Esophagus squamous epithelium (tissue), 5 donors: ENCODE measurements at regions not wholly inside any gene's neighbourhood (a gene's known extent, or its start where the extent isn't known, plus 50 kb on each side); places are given as distances from the start of the nearest gene placed in this dataset.

Experiments
- DNase-seq: peaks from one replicate; lab custom pipeline; 2025; lab: John Stamatoyannopoulos, UW
- H3K27ac ChIP-seq, 4 donors: fragments of 200-600 bp; sonication (generic); one replicate each; pipeline ENCODE4 v1.5.1; 2016 to 2019; ENCODE audit warnings: mild to moderate bottlenecking in 1 of 4
- H3K27me3 ChIP-seq, 4 donors: fragments of 200-600 bp; sonication (generic); 1 replicate in 3 of 4; 2 replicates in 1 of 4; pipeline versions ENCODE4 v1.5.1 to v1.6.0; 2017 to 2021; ENCODE audit warnings: antibody characterized with exemption in 1 of 4
- H3K36me3 ChIP-seq, 3 donors: fragments of 200-600 bp; sonication (generic); one replicate each; pipeline ENCODE4 v1.5.1; 2016 to 2019
- H3K4me1 ChIP-seq, 3 donors: fragments of 200-600 bp; sonication (generic); one replicate each; pipeline ENCODE4 v1.5.1; 2017 to 2019
- H3K4me3 ChIP-seq, 4 donors: fragments of 200-600 bp; sonication (generic); 1 replicate in 3 of 4; 2 replicates in 1 of 4; pipeline ENCODE4 v1.5.1; 2016 to 2019; ENCODE audit warnings: mild to moderate bottlenecking in 2 of 4, moderate library complexity in 1 of 4
- H3K9me3 ChIP-seq, 3 donors: fragments of 200-600 bp; sonication (generic); one replicate each; pipeline ENCODE4 v1.5.1; 2016 to 2019
- POLR2A ChIP-seq, 4 donors: fragments of 450-650 bp; IDR thresholded peaks; one replicate each; pipeline ENCODE4 v1.6.1; 2017; ENCODE audit warnings: antibody characterized with exemption in 4 of 4, mild to moderate bottlenecking in 4 of 4, moderate library complexity in 3 of 4
- WGBS, 2 donors: methylation state at CpG; one replicate each; pipeline ENCODE4 v1.1.5; 2018; 5-methylcytosine and 5-hydroxymethylcytosine counted together
- intact Hi-C: fragments of 100-400 bp; cut with DNase I; formaldehyde crosslinking; loops from one replicate; pipeline ENCODE4 v1.15.0; 2022
- TF ChIP-seq, protein P1 (sequence below), 6 experiments: fragments of 450-650 bp in 4 of 6; fragments of 200-600 bp in 2 of 6; sonication (generic) in 2 of 6; IDR thresholded peaks; one replicate each; pipeline ENCODE4 v1.5.1; 2016 to 2019; ENCODE audit warnings: antibody characterized with exemption in 6 of 6, mild to moderate bottlenecking in 4 of 6, moderate library complexity in 4 of 6
- donor health status: DM: yes; HTN: yes; CAD: no.

DNA sequence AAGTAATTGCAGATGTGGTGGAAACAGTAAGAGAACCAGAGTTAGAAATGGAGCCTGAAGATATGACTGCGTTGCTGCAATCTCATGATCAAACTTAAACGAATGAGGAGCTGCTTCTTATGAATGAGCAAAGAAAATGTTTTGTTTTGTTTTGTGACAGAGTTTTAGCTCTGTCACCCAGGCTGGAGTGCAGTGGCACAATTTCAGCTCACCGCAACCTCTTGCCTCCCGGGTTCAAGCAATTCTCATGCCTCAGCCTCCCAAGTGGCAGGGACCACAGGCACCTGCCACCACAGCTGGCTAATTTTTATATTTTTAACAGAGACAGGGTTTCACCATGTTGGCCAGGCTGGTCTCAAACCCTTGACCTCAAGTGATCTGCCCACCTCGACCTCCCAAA is 53.3 kb upstream of the NFASC start:
- DNase-seq: no peak
- Histone ChIP-seq H3K27me3 (peaks cover 0 to 31% (median 0%) of the 10 kb centered on the region in 4 donors), H3K9me3 (no peaks in the 10 kb centered on the region), H3K27ac (no peak overlapping the region), H3K4me3 (no peak overlapping the region), H3K36me3 (no peaks in the 10 kb centered on the region), H3K4me1 (peaks cover 0 to 49% (median 21%) of the 10 kb centered on the region in 3 donors)
- no peak for TF ChIP-seq POLR2A (IDR thresholded peaks at IDR 0.05)
- TF ChIP-seq, protein P1, sequence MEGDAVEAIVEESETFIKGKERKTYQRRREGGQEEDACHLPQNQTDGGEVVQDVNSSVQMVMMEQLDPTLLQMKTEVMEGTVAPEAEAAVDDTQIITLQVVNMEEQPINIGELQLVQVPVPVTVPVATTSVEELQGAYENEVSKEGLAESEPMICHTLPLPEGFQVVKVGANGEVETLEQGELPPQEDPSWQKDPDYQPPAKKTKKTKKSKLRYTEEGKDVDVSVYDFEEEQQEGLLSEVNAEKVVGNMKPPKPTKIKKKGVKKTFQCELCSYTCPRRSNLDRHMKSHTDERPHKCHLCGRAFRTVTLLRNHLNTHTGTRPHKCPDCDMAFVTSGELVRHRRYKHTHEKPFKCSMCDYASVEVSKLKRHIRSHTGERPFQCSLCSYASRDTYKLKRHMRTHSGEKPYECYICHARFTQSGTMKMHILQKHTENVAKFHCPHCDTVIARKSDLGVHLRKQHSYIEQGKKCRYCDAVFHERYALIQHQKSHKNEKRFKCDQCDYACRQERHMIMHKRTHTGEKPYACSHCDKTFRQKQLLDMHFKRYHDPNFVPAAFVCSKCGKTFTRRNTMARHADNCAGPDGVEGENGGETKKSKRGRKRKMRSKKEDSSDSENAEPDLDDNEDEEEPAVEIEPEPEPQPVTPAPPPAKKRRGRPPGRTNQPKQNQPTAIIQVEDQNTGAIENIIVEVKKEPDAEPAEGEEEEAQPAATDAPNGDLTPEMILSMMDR (IDR thresholded peaks at IDR 0.05): no peak
- 78 to 80% methylated on average over 5 of the region's 5 CpGs for WGBS, 2 donors
- intact Hi-C loops: no loop called here

DNA sequence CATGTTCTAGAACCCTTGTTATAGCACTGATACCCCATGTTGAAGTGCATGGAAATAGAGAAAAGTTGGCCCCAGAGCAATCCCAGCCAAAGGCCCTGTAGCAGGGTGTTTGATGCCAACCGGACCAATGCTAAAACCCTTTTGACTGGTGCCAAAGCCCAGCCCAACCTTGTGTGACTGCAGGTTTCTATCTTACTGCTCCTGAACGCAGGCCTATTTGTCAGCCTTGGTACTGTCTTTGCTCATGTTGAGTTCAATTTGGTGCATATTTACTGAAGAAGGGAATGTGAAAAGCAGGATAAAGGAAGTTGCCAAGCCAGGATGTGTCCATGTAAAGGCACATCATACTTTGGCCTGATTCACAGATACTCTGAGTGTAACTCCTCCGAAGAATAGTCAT is 51.7 kb upstream of the NFASC start:
- intact Hi-C loops: no loop called here
- TF ChIP-seq, protein P1 (IDR thresholded peaks at IDR 0.05): no peak
- TF ChIP-seq POLR2A (IDR thresholded peaks at IDR 0.05): no peak
- Histone ChIP-seq H3K36me3 (no peaks in the 10 kb centered on the region), H3K4me1 (peaks cover 0 to 36% (median 21%) of the 10 kb centered on the region in 3 donors), H3K9me3 (no peaks in the 10 kb centered on the region), H3K4me3 (no peak overlapping the region), H3K27ac (peak overlapping the region in 3 of 4 donors; percentile 51 to 64 (median 53)), H3K27me3 (peaks cover 0 to 20% (median 0%) of the 10 kb centered on the region in 4 donors)
- no peak for DNase-seq
- WGBS, 2 donors: 42 to 55% methylated on average over 3 of the region's 3 CpGs

DNA sequence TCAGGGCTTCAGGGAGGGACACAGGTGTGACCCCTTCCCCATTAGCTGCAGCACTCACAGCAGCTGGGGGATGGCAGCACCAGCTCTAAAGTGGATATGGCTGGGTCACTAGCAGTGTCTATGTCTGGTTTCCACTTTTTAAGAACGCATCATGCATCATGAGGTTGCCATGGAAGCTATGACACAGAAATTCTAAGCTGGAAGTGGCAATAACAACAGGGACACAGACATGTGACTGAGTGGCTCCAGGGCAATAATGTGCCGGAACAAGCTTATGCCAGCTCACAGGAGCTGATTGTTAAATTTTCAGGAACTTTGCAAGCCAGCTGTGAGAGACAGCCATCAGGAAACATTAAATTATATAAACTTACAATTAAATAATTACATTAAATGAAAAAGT is 51.2 kb upstream of the NFASC start:
- Histone ChIP-seq H3K9me3 (no peaks in the 10 kb centered on the region), H3K27ac (peak overlapping the region in 3 of 4 donors; percentile 51 to 64 (median 53)), H3K27me3 (peaks cover 0 to 23% (median 0%) of the 10 kb centered on the region in 4 donors), H3K4me3 (no peak overlapping the region), H3K36me3 (no peaks in the 10 kb centered on the region), H3K4me1 (peaks cover 0 to 36% (median 21%) of the 10 kb centered on the region in 3 donors)
- intact Hi-C loops: no loop called here
- TF ChIP-seq, protein P1 (IDR thresholded peaks at IDR 0.05): no peak
- TF ChIP-seq POLR2A (IDR thresholded peaks at IDR 0.05): no peak
- no peak for DNase-seq
- 19 to 26% methylated on average over 2 of the region's 2 CpGs for WGBS, 2 donors
